ENCODE measurements at regions not wholly inside any gene's neighbourhood (a gene's known extent, or its start where the extent isn't known, plus 50 kb on each side); places are given as distances from the start of the nearest gene placed in this dataset.
A peak's percentile ranks its signal among the peaks of the same experiment; 100 is the strongest.

GRCh38 chr1:101410048-101410878 is 173.4 kb downstream of the S1PR1 start:
- TSS peak; percentile 52 for BruUV-seq (replicated peaks)
- POLR2A ChIA-PET, result no interaction called here
- no peaks in the 10 kb centered on the region for H3K9me3 ChIP-seq (replicated peaks; ENCODE audit: control insufficient read depth, insufficient read depth, low read length)
- peak; percentile 90 for FAIRE-seq
- peak overlapping the region; percentile 96 for H2AFZ ChIP-seq (ENCODE audit: low read depth, low read length)
- no peaks in the 10 kb centered on the region for H4K20me1 ChIP-seq (replicated peaks; ENCODE audit: control insufficient read depth, extremely low read depth, insufficient read depth, low read length)
- no peaks in the 10 kb centered on the region for H3K79me2 ChIP-seq (ENCODE audit: control insufficient read depth, insufficient read depth, low read length)
- CTCF ChIA-PET, result interaction anchor here (0.8 to 1.9 kb wide), 9 partner anchors 19 to 101 kb away, joined by 3 to 13 read pairs (median 4); no protein-coding TSS in a partner anchor
- peak overlapping the region in 1 of 3 experiments; percentile 33 for H3K4me3 ChIP-seq (replicated peaks in 1 of 3; ENCODE audit: insufficient read depth in 1 of 3, low read depth in 1 of 3, low read length in 3 of 3)
- no peaks in the 10 kb centered on the region for H3K27me3 ChIP-seq (ENCODE audit: control insufficient read depth in 2 of 2, insufficient read depth in 2 of 2, low read length in 2 of 2)
- peak; percentile 88 for DNase-seq (ENCODE audit: low read depth, low spot score)
- dilution Hi-C loops (cut with MboI; ENCODE audit: extremely low pct_ligation_motif_present, low sequenced_read_pairs) (no loop called here), intact Hi-C loops (cut with micrococcal nuclease) (loop anchor here (2.0 kb wide), 1 partner anchor 43 kb away; no protein-coding TSS in a partner anchor)
- peaks cover 19% of the 10 kb centered on the region for H3K4me1 ChIP-seq (ENCODE audit: control insufficient read depth, extremely low read depth, insufficient read depth, low read length)
- peak overlapping the region; percentile 69 for H3K27ac ChIP-seq (ENCODE audit: insufficient read depth, low read depth, low read length)
- TF ChIP-seq JUN (IDR thresholded peaks at IDR 0.05; ENCODE audit: borderline replicate concordance, insufficient read depth, insufficient read length, low read depth) (peak; percentile 53), GATA2 (IDR thresholded peaks at IDR 0.05; ENCODE audit: insufficient read depth, insufficient read length, low read depth, low read length) (peak; percentile 41), EZH2 (IDR thresholded peaks at IDR 0.05; ENCODE audit: borderline replicate concordance, low read depth, low read length, severe bottlenecking) (no peak), FOS (IDR thresholded peaks at IDR 0.05; ENCODE audit: borderline replicate concordance, insufficient read depth, low read length) (peak; percentile 71), POLR2A (IDR thresholded peaks at IDR 0.05; ENCODE audit: low read depth, low read length) (no peak), POLR2AphosphoS5 (IDR thresholded peaks at IDR 0.05; ENCODE audit: insufficient read depth, low read depth, low read length) (peak; percentile 40), MYC (IDR thresholded peaks at IDR 0.05; ENCODE audit: low read depth, low read length) (no peak)
- TF ChIP-seq, protein P1, sequence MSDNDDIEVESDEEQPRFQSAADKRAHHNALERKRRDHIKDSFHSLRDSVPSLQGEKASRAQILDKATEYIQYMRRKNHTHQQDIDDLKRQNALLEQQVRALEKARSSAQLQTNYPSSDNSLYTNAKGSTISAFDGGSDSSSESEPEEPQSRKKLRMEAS (IDR thresholded peaks at IDR 0.05; ENCODE audit: insufficient read depth, insufficient read length), result no peak
- TF ChIP-seq, protein P2, sequence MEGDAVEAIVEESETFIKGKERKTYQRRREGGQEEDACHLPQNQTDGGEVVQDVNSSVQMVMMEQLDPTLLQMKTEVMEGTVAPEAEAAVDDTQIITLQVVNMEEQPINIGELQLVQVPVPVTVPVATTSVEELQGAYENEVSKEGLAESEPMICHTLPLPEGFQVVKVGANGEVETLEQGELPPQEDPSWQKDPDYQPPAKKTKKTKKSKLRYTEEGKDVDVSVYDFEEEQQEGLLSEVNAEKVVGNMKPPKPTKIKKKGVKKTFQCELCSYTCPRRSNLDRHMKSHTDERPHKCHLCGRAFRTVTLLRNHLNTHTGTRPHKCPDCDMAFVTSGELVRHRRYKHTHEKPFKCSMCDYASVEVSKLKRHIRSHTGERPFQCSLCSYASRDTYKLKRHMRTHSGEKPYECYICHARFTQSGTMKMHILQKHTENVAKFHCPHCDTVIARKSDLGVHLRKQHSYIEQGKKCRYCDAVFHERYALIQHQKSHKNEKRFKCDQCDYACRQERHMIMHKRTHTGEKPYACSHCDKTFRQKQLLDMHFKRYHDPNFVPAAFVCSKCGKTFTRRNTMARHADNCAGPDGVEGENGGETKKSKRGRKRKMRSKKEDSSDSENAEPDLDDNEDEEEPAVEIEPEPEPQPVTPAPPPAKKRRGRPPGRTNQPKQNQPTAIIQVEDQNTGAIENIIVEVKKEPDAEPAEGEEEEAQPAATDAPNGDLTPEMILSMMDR (IDR thresholded peaks at IDR 0.05; ENCODE audit: extremely low read depth in 1 of 2, insufficient read depth in 1 of 2, low read depth in 1 of 2, low read length in 2 of 2), result no peak
- no peaks in the 10 kb centered on the region for H3K9me1 ChIP-seq (replicated peaks; ENCODE audit: control insufficient read depth, extremely low read depth, insufficient read depth, low read length)
- H3K4me2 ChIP-seq (ENCODE audit: insufficient read depth, low read length), result peak overlapping the region; percentile 81
- H3K36me3 ChIP-seq (ENCODE audit: control insufficient read depth in 2 of 2, extremely low read depth in 1 of 2, insufficient read depth in 2 of 2, low read length in 2 of 2), result no peaks in the 10 kb centered on the region
- H3K9ac ChIP-seq (replicated peaks; ENCODE audit: extremely low read depth, insufficient read depth, low read length), result peak overlapping the region; percentile 53
